Hepatocyte (in vitro differentiated cells): ENCODE measurements at regions not wholly inside any gene's neighbourhood (a gene's known extent, or its start where the extent isn't known, plus 50 kb on each side); places are given as distances from the start of the nearest gene placed in this dataset.

Source experiments
- CTCF ChIP-seq: fragments of 200-600 bp; sonication (generic); IDR thresholded peaks from 2 replicates; pipeline ENCODE4 v1.5.1; 2016; ENCODE audit warnings: antibody characterized with exemption, mild to moderate bottlenecking; ENCODE audit not compliant: poor library complexity
- EZH2 ChIP-seq: fragments of 200-600 bp; sonication (generic); IDR thresholded peaks from 2 replicates; pipeline ENCODE4 v1.6.1; 2016; ENCODE audit warnings: antibody characterized with exemption, mild to moderate bottlenecking, borderline replicate concordance
- EZH2phosphoT487 ChIP-seq: fragments of 200-600 bp; sonication (generic); IDR thresholded peaks from one replicate; pipeline ENCODE4 v1.6.1; 2018; ENCODE audit warnings: antibody characterized with exemption, mild to moderate bottlenecking, low read depth, moderate library complexity; ENCODE audit not compliant: unreplicated experiment, severe bottlenecking

- TF ChIP-seq CTCF (no peak), EZH2 (no peak), EZH2phosphoT487 (no peak)
Observed at GRCh38 chrX:149185087-149185486, 320.0 kb downstream of the IDS start.
